Loucy (cell line): ENCODE measurements at regions not wholly inside any gene's neighbourhood (a gene's known extent, or its start where the extent isn't known, plus 50 kb on each side); places are given as distances from the start of the nearest gene placed in this dataset.

ENCODE experiments used
- H2AFZ ChIP-seq: fragments of 200-600 bp; sonication (generic); 2 replicates; pipeline ENCODE4 v1.6.0; 2016; ENCODE audit warnings: antibody characterized with exemption, mild to moderate bottlenecking, low read length, moderate library complexity
- H3F3A ChIP-seq: fragments of 200-600 bp; 2 replicates; pipeline ENCODE4 v1.6.0; 2016; ENCODE audit warnings: antibody characterized with exemption, low read depth, mild to moderate bottlenecking
- H3K27me3 ChIP-seq: fragments of 200-600 bp; sonication (generic); 2 replicates; pipeline ENCODE4 v1.6.1; 2014; ENCODE audit warnings: low read length, mild to moderate bottlenecking; ENCODE audit not compliant: insufficient read depth, poor library complexity, severe bottlenecking
- H3K36me3 ChIP-seq: fragments of 200-600 bp; sonication (generic); 2 replicates; pipeline ENCODE4 v1.6.1; 2016; ENCODE audit warnings: low read length; ENCODE audit not compliant: insufficient read depth
- H3K4me1 ChIP-seq: fragments of 200-600 bp; sonication (generic); 2 replicates; pipeline ENCODE4 v1.5.1; 2014; ENCODE audit warnings: low read length, mild to moderate bottlenecking; ENCODE audit not compliant: insufficient read depth, poor library complexity, severe bottlenecking
- H3K4me2 ChIP-seq: fragments of 200-600 bp; sonication (generic); 2 replicates; pipeline ENCODE4 v1.6.0; 2014; ENCODE audit warnings: antibody characterized with exemption, low read length, low read depth, mild to moderate bottlenecking; ENCODE audit not compliant: poor library complexity, severe bottlenecking
- H3K4me3 ChIP-seq: fragments of 200-600 bp; sonication (generic); 2 replicates; pipeline ENCODE4 v1.5.1; 2014; ENCODE audit warnings: low read length, mild to moderate bottlenecking, mixed read lengths; ENCODE audit not compliant: poor library complexity, severe bottlenecking
- H3K79me2 ChIP-seq: fragments of 200-600 bp; sonication (generic); 2 replicates; pipeline ENCODE4 v1.6.1; 2014; ENCODE audit warnings: low read length; ENCODE audit not compliant: insufficient read depth
- H3K9ac ChIP-seq: fragments of 200-600 bp; sonication (generic); 2 replicates; pipeline ENCODE4 v1.6.0; 2014; ENCODE audit warnings: mild to moderate bottlenecking, low read depth, low read length, moderate library complexity; ENCODE audit not compliant: poor library complexity, severe bottlenecking
- H3K9me2 ChIP-seq: fragments of 200-600 bp; sonication (generic); replicated peaks from 2 replicates; pipeline ENCODE4 v1.6.1; 2016; ENCODE audit warnings: low read depth, low read length, mixed read lengths
- H3K9me3 ChIP-seq: fragments of 200-600 bp; sonication (generic); 2 replicates; pipeline ENCODE4 v1.6.1; 2014; ENCODE audit warnings: mild to moderate bottlenecking, antibody characterized with exemption, low read length, low read depth; ENCODE audit not compliant: insufficient read depth
- H4K20me1 ChIP-seq: fragments of 200-600 bp; sonication (generic); 2 replicates; pipeline ENCODE4 v1.6.0; 2014; ENCODE audit warnings: antibody characterized with exemption, low read length, mild to moderate bottlenecking; ENCODE audit not compliant: insufficient read depth, poor library complexity, severe bottlenecking
- CTCF ChIP-seq: fragments of 200-600 bp; sonication (generic); conservative IDR thresholded peaks from 2 replicates; pipeline ENCODE4 v1.5.1; 2014; ENCODE audit warnings: mild to moderate bottlenecking, antibody characterized with exemption, low read length
- EZH2phosphoT487 ChIP-seq: fragments of 200-600 bp; IDR thresholded peaks from 2 replicates; pipeline ENCODE4 v1.6.1; 2018; ENCODE audit warnings: antibody characterized with exemption, mild to moderate bottlenecking, moderate library complexity, borderline replicate concordance

- no peaks in the 10 kb centered on the region for H3K79me2 ChIP-seq
- no peaks in the 10 kb centered on the region for H3K9me3 ChIP-seq
- H2AFZ ChIP-seq = no peak overlapping the region
- H3F3A ChIP-seq = no peaks in the 10 kb centered on the region
- no peaks in the 10 kb centered on the region for H3K36me3 ChIP-seq
- H4K20me1 ChIP-seq = no peaks in the 10 kb centered on the region
- peaks cover 7% of the 10 kb centered on the region for H3K4me1 ChIP-seq
- TF ChIP-seq CTCF (no peak), EZH2phosphoT487 (no peak)
- no peak overlapping the region for H3K9ac ChIP-seq
- H3K4me2 ChIP-seq = no peak overlapping the region
- no peaks in the 10 kb centered on the region for H3K27me3 ChIP-seq
- H3K4me3 ChIP-seq = no peak overlapping the region
- H3K9me2 ChIP-seq = no peaks in the 10 kb centered on the region
These were observed 167.0 kb upstream of the RHOBTB1 start for GRCh38 chr10:61110936-61111335.

GRCh38 chr10:61110188-61110844, 166.3 kb upstream of the RHOBTB1 start:
- peaks cover 3% of the 10 kb centered on the region for H3K4me1 ChIP-seq
- no peaks in the 10 kb centered on the region for H3K36me3 ChIP-seq
- H2AFZ ChIP-seq = no peak overlapping the region
- no peaks in the 10 kb centered on the region for H4K20me1 ChIP-seq
- TF ChIP-seq EZH2phosphoT487 (no peak), CTCF (no peak)
- H3K9me2 ChIP-seq = no peaks in the 10 kb centered on the region
- no peaks in the 10 kb centered on the region for H3K79me2 ChIP-seq
- no peaks in the 10 kb centered on the region for H3F3A ChIP-seq
- no peaks in the 10 kb centered on the region for H3K9me3 ChIP-seq
- no peak overlapping the region for H3K9ac ChIP-seq
- no peak overlapping the region for H3K4me2 ChIP-seq
- no peaks in the 10 kb centered on the region for H3K27me3 ChIP-seq
- no peak overlapping the region for H3K4me3 ChIP-seq

DNA sequence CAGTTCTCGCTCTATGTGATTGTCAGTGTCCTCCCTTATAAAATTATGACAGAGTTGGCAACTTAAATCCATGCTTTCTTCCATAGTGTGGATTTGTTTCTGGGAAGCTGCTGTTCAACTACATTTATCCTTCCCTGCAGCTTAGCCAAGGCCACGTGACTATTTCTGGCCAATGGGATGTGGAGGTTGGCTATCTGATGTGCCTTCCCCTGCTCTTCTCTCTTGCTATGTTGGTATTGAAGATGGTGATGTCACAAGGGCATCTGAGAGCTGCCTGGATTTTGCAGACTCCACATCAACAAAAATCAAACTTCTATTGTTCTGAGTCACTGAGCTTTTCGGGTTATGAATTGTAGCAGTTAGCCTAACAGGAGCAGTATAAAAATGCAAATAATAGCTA, 164.9 kb upstream of the RHOBTB1 start:
- Histone ChIP-seq H3K9me2 (no peaks in the 10 kb centered on the region), H3K4me2 (no peak overlapping the region), H2AFZ (no peak overlapping the region), H4K20me1 (no peaks in the 10 kb centered on the region), H3K4me3 (no peak overlapping the region), H3K9me3 (no peaks in the 10 kb centered on the region), H3K4me1 (no peaks in the 10 kb centered on the region), H3K9ac (no peak overlapping the region), H3K27me3 (no peaks in the 10 kb centered on the region), H3K79me2 (no peaks in the 10 kb centered on the region), H3F3A (no peaks in the 10 kb centered on the region), H3K36me3 (no peaks in the 10 kb centered on the region)
- TF ChIP-seq EZH2phosphoT487 (no peak), CTCF (no peak)
